Ishikawa (cell line): ENCODE measurements at regions not wholly inside any gene's neighbourhood (a gene's known extent, or its start where the extent isn't known, plus 50 kb on each side); places are given as distances from the start of the nearest gene placed in this dataset.

Source experiments
- CEBPB ChIP-seq: IDR thresholded peaks from 2 replicates; pipeline ENCODE4 v1.6.1; 2012
- CREB1 ChIP-seq: IDR thresholded peaks from 2 replicates; pipeline ENCODE4 v1.6.1; 2012; ENCODE audit warnings: low read depth
- EGR1 ChIP-seq: IDR thresholded peaks from 2 replicates; pipeline ENCODE4 v1.6.1; 2012
- EP300 ChIP-seq: IDR thresholded peaks from 2 replicates; pipeline ENCODE4 v1.6.1; 2012; ENCODE audit warnings: borderline replicate concordance
- FOXM1 ChIP-seq: IDR thresholded peaks from 2 replicates; pipeline ENCODE4 v1.6.1; 2012; ENCODE audit warnings: low read depth, borderline replicate concordance
- NFIC ChIP-seq: IDR thresholded peaks from 2 replicates; pipeline ENCODE4 v1.6.1; 2012
- RAD21 ChIP-seq: IDR thresholded peaks from 2 replicates; pipeline ENCODE4 v1.6.1; 2012; ENCODE audit warnings: low read depth
- TAF1 ChIP-seq: IDR thresholded peaks from 2 replicates; pipeline ENCODE4 v1.6.1; 2012; ENCODE audit warnings: low read depth, mild to moderate bottlenecking
- TCF12 ChIP-seq: IDR thresholded peaks from 2 replicates; pipeline ENCODE4 v1.6.1; 2012; ENCODE audit warnings: low read depth
- TEAD4 ChIP-seq: IDR thresholded peaks from 2 replicates; pipeline ENCODE4 v1.6.1; 2012
- YY1 ChIP-seq: IDR thresholded peaks from 2 replicates; pipeline ENCODE4 v1.6.1; 2012; ENCODE audit warnings: low read depth
- ZBTB7A ChIP-seq: IDR thresholded peaks from 2 replicates; pipeline ENCODE4 v1.6.1; 2012; ENCODE audit warnings: low read depth
- TF ChIP-seq, protein P1 (sequence below): IDR thresholded peaks from 2 replicates; pipeline ENCODE4 v1.6.1; 2012
- TF ChIP-seq, protein P2 (sequence below): IDR thresholded peaks from 2 replicates; pipeline ENCODE4 v1.6.1; 2012
- TF ChIP-seq, protein P3 (sequence below): IDR thresholded peaks from 2 replicates; pipeline ENCODE4 v1.6.1; 2012; ENCODE audit warnings: low read depth, mild to moderate bottlenecking

- no peak for TF ChIP-seq NFIC
- TF ChIP-seq FOXM1: no peak
- no peak for TF ChIP-seq ZBTB7A
- no peak for TF ChIP-seq EGR1
- TF ChIP-seq TCF12: no peak
- no peak for TF ChIP-seq CEBPB
- no peak for TF ChIP-seq TEAD4
- no peak for TF ChIP-seq TAF1
- no peak for TF ChIP-seq YY1
- TF ChIP-seq, protein P1, sequence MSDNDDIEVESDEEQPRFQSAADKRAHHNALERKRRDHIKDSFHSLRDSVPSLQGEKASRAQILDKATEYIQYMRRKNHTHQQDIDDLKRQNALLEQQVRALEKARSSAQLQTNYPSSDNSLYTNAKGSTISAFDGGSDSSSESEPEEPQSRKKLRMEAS: no peak
- TF ChIP-seq, protein P2, sequence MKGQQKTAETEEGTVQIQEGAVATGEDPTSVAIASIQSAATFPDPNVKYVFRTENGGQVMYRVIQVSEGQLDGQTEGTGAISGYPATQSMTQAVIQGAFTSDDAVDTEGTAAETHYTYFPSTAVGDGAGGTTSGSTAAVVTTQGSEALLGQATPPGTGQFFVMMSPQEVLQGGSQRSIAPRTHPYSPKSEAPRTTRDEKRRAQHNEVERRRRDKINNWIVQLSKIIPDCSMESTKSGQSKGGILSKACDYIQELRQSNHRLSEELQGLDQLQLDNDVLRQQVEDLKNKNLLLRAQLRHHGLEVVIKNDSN: no peak
These were observed 52.2 kb downstream of the CCDC185 start for GRCh38 chr1:223445402-223445801.

GRCh38 chr1:223453902-223454301, 60.7 kb downstream of the CCDC185 start:
- TF ChIP-seq, protein P3, sequence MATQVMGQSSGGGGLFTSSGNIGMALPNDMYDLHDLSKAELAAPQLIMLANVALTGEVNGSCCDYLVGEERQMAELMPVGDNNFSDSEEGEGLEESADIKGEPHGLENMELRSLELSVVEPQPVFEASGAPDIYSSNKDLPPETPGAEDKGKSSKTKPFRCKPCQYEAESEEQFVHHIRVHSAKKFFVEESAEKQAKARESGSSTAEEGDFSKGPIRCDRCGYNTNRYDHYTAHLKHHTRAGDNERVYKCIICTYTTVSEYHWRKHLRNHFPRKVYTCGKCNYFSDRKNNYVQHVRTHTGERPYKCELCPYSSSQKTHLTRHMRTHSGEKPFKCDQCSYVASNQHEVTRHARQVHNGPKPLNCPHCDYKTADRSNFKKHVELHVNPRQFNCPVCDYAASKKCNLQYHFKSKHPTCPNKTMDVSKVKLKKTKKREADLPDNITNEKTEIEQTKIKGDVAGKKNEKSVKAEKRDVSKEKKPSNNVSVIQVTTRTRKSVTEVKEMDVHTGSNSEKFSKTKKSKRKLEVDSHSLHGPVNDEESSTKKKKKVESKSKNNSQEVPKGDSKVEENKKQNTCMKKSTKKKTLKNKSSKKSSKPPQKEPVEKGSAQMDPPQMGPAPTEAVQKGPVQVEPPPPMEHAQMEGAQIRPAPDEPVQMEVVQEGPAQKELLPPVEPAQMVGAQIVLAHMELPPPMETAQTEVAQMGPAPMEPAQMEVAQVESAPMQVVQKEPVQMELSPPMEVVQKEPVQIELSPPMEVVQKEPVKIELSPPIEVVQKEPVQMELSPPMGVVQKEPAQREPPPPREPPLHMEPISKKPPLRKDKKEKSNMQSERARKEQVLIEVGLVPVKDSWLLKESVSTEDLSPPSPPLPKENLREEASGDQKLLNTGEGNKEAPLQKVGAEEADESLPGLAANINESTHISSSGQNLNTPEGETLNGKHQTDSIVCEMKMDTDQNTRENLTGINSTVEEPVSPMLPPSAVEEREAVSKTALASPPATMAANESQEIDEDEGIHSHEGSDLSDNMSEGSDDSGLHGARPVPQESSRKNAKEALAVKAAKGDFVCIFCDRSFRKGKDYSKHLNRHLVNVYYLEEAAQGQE: no peak
- TF ChIP-seq, protein P1: no peak
- TF ChIP-seq FOXM1 (no peak), EP300 (no peak), TCF12 (no peak), TAF1 (no peak), TEAD4 (no peak), NFIC (no peak), CEBPB (no peak), CREB1 (no peak), YY1 (no peak)
- TF ChIP-seq, protein P2: no peak

DNA sequence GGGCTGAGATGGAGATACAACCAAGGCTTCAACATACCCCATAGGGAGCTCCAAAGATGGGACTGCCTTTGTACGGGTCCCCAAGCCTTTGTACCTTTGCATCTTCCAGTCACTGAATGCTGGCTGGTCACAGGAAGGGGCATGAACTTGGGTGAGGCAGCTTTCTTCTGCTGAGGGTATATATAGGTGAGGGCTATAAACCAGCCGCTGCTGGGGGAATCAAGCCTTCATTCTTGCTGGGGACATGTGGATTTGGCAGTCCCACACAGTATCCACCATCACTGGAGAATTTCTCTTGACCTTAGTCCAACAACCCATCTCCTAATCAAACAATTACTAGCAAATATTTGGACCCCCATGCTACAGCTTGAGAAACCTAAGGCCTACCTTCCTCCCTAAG, 61.7 kb downstream of the CCDC185 start:
- TF ChIP-seq CEBPB (no peak), TEAD4 (no peak), TCF12 (no peak), EGR1 (no peak), RAD21 (no peak), NFIC (no peak), EP300 (no peak), TAF1 (no peak), ZBTB7A (no peak), YY1 (no peak), FOXM1 (no peak)
- TF ChIP-seq, protein P3: no peak
- TF ChIP-seq, protein P2: no peak
- TF ChIP-seq, protein P1: no peak

- TF ChIP-seq NFIC: no peak
- no peak for TF ChIP-seq RAD21
- no peak for TF ChIP-seq EGR1
- no peak for TF ChIP-seq TAF1
- TF ChIP-seq FOXM1: no peak
- no peak for TF ChIP-seq CREB1
- no peak for TF ChIP-seq TEAD4
- TF ChIP-seq YY1: no peak
- TF ChIP-seq ZBTB7A: no peak
- TF ChIP-seq TCF12: no peak
- TF ChIP-seq, protein P3: no peak
- TF ChIP-seq EP300: no peak
- TF ChIP-seq, protein P1: no peak
- TF ChIP-seq, protein P2: no peak
- no peak for TF ChIP-seq CEBPB
These were observed 62.3 kb downstream of the CCDC185 start for GRCh38 chr1:223455470-223455869.
